ENCODE measurements at regions not wholly inside any gene's neighbourhood (a gene's known extent, or its start where the extent isn't known, plus 50 kb on each side); places are given as distances from the start of the nearest gene placed in this dataset.

DNA sequence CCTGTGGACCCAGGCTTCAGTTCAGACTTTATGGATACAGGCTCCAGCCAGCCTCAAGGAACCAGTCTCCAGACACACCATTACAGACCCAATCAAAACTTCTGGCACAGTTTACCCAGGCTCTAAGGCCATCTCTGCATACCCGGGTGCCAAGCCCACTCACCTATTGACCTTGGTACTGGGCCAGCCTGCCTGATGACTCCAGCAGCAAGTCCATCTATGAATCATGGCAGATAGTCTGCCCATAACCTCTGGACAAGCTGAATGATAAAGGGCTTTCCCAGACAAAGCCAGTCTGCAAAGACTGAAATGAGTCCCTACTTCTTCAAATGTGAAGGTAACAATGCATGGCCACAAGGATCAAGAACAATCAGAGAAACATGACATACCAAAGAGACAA, 1327.1 kb upstream of the C9orf72 start:
- H3K36me3 ChIP-seq: no peaks in the 10 kb centered on the region
- H3K4me3 ChIP-seq: no peak overlapping the region
- intact Hi-C loops (cut with DNase I): no loop called here
- H3K27ac ChIP-seq: no peak overlapping the region
- no peaks in the 10 kb centered on the region for H3K27me3 ChIP-seq
- peaks cover 0 to 5% (median 0%) of the 10 kb centered on the region in 3 donors for H3K9me3 ChIP-seq
- no peak for TF ChIP-seq POLR2A (IDR thresholded peaks at IDR 0.05)
- TF ChIP-seq, protein P1, sequence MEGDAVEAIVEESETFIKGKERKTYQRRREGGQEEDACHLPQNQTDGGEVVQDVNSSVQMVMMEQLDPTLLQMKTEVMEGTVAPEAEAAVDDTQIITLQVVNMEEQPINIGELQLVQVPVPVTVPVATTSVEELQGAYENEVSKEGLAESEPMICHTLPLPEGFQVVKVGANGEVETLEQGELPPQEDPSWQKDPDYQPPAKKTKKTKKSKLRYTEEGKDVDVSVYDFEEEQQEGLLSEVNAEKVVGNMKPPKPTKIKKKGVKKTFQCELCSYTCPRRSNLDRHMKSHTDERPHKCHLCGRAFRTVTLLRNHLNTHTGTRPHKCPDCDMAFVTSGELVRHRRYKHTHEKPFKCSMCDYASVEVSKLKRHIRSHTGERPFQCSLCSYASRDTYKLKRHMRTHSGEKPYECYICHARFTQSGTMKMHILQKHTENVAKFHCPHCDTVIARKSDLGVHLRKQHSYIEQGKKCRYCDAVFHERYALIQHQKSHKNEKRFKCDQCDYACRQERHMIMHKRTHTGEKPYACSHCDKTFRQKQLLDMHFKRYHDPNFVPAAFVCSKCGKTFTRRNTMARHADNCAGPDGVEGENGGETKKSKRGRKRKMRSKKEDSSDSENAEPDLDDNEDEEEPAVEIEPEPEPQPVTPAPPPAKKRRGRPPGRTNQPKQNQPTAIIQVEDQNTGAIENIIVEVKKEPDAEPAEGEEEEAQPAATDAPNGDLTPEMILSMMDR (IDR thresholded peaks at IDR 0.05): no peak
- DNase-seq: no peak
- 80 to 82% methylated on average over 1 of the region's 1 CpG for WGBS, 2 donors
- no peaks in the 10 kb centered on the region for H3K4me1 ChIP-seq

DNA sequence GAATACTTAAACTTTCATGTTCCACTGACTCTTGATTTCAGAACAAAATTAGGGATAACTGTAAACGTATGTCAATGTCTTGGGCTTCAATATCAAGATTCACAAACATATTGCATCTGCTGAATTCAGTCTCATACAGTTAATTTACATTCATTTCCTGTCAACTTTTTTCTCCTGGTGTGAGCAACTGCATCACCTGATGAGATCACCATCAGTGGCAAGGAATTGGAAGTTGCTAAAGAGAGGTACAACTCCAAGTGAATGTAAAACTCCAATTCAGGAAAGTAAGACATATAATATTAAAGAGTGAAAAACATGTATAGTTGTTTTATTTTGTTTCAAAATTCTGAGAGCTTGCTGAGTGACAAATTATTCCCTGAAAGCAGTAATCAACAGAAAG, 1336.2 kb upstream of the C9orf72 start:
- TF ChIP-seq, protein P1 (IDR thresholded peaks at IDR 0.05): no peak
- TF ChIP-seq POLR2A (IDR thresholded peaks at IDR 0.05): no peak
- H3K27ac ChIP-seq: no peak overlapping the region
- H3K4me1 ChIP-seq: no peaks in the 10 kb centered on the region
- intact Hi-C loops (cut with DNase I): no loop called here
- DNase-seq: no peak
- 60 to 84% methylated on average over 1 of the region's 1 CpG for WGBS, 2 donors
- no peaks in the 10 kb centered on the region for H3K36me3 ChIP-seq
- no peak overlapping the region for H3K4me3 ChIP-seq
- H3K9me3 ChIP-seq: no peaks in the 10 kb centered on the region
- H3K27me3 ChIP-seq: no peaks in the 10 kb centered on the region

DNA sequence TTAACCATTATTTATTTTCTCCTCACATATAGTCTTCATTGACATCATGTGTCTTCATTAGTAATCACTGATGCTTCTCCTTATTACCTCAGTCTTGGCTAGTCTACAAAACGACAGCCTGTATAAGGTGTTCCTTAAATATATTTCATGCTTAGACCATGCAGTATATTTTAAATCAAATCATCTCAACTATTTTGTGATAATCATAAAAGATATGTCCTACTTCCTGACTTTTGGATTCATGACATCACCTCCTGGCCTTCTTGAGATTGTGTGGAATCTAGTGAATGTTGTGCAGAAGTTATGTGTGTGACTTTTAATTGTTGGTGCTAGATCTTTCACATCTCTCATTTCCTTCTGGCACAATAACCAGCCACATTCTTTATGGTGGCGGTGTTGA, 1339.3 kb upstream of the C9orf72 start:
- TF ChIP-seq POLR2A (IDR thresholded peaks at IDR 0.05): no peak
- TF ChIP-seq, protein P1 (IDR thresholded peaks at IDR 0.05): no peak
- Histone ChIP-seq H3K4me3 (no peak overlapping the region), H3K4me1 (peaks cover 0 to 3% (median 0%) of the 10 kb centered on the region in 3 donors), H3K27ac (no peak overlapping the region), H3K27me3 (no peaks in the 10 kb centered on the region), H3K9me3 (no peaks in the 10 kb centered on the region), H3K36me3 (no peaks in the 10 kb centered on the region)
- DNase-seq: no peak
- intact Hi-C loops (cut with DNase I): no loop called here
- WGBS, 2 donors: 53 to 81% methylated on average over 2 of the region's 2 CpGs

DNA sequence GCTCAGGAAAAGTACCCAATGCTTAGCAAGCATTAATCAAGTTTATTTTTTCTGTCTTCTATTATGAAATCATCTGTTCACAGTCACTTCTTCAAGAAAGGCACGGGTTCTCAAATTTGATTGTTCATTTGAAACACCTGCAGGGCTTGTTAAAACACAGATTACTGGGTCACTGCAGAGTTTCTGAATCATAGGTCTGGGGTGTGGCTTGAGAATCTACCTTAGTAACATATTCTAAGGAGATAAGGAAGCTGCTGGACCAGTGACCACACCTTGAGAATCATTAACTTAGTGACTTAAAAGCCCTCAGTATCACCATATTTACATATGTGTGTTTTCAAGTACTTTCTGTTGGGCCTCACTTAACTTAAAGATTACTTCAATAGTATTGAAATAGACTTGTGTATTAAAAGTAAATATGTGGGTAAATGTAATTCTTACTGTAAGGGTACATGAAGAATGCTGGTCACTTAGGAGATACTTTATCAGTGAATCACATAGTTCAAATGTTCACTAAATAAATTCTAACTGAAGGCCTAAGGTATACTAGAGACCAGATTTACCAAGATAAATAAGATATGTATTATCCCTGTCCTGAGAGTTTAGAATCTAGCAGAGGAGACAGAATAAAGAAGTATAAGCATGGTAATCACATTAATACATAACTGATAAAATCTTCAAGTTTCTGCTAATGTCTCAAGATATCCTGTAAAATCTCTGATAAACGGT, 1342.1 kb upstream of the C9orf72 start:
- DNase-seq: no peak
- Histone ChIP-seq H3K27me3 (no peaks in the 10 kb centered on the region), H3K27ac (no peak overlapping the region), H3K4me1 (peaks cover 0 to 3% (median 0%) of the 10 kb centered on the region in 3 donors), H3K9me3 (no peaks in the 10 kb centered on the region), H3K4me3 (no peak overlapping the region), H3K36me3 (no peaks in the 10 kb centered on the region)
- WGBS, 2 donors: 49 to 52% methylated on average over 2 of the region's 2 CpGs
- TF ChIP-seq, protein P1 (IDR thresholded peaks at IDR 0.05): no peak
- TF ChIP-seq POLR2A (IDR thresholded peaks at IDR 0.05): no peak
- intact Hi-C loops (cut with DNase I): no loop called here

DNA sequence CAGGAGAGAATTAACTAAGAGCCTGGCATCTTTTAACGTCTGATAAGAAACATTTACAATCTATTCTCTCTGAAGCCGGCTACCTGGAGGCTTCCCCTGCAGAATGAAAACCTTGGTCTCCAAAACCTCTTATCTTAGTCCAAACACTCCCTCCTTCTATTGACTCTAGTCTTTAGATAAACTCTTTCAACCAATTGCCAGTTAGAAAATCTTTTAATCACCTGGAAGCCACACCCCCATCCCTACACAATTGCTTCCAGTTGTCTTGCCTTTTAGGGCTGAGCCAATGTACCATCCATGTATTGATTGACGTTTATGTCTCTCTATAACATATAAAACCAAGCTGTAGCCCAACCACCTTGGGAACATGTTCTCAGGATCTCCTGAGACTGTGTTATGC, 1343.1 kb upstream of the C9orf72 start:
- intact Hi-C loops (cut with DNase I): no loop called here
- 59 to 68% methylated on average over 3 of the region's 3 CpGs for WGBS, 2 donors
- Histone ChIP-seq H3K4me3 (no peak overlapping the region), H3K27ac (no peak overlapping the region), H3K4me1 (peaks cover 0 to 3% (median 0%) of the 10 kb centered on the region in 3 donors), H3K27me3 (no peaks in the 10 kb centered on the region), H3K9me3 (no peaks in the 10 kb centered on the region), H3K36me3 (no peaks in the 10 kb centered on the region)
- no peak for TF ChIP-seq POLR2A (IDR thresholded peaks at IDR 0.05)
- TF ChIP-seq, protein P1 (IDR thresholded peaks at IDR 0.05): no peak
- no peak for DNase-seq
